H1 (cell line): ENCODE measurements at regions not wholly inside any gene's neighbourhood (a gene's known extent, or its start where the extent isn't known, plus 50 kb on each side); places are given as distances from the start of the nearest gene placed in this dataset.

ENCODE experiments used
- BRCA1 ChIP-seq: IDR thresholded peaks from 2 replicates; pipeline ENCODE4 v1.6.1; 2012; ENCODE audit warnings: low read depth, low read length, improper control_type of control experiment
- HDAC6 ChIP-seq: IDR thresholded peaks from one replicate; pipeline ENCODE4 v1.7.1; 2012; ENCODE audit warnings: low read depth, mild to moderate bottlenecking, inconsistent platforms, low read length, moderate library complexity

DNA sequence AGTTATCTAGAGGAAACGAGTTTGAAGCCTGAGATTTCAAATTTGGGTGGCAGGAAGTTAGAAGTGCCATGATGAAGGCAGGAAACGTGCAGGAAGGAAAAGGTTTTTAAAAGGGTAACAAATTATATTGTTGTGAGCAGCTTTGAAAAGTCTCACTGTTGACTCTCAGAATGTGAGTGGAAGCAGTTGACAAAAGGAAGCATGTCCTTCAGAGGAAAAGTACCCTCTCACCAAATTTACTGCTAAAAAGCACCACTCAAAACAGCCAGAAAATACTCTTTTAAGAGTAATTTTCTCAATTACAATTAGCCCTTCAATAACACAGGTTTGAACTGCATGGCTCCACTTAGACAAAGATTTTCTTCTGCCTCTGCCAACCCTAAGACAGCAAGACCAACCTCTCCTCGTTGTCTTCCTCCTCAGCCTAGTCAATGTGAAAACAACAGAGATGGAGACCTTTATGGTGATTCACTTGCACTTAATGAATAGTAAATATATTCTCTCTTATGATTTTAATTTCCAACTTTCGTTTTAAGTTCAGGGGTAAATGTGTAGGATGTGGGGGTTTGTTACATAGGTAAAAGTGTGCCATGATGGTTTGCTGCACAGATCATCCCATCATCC lies 117.1 kb upstream of the LIPC start (continued):
- TF ChIP-seq BRCA1 (no peak), HDAC6 (no peak)
